ENCODE measurements at regions not wholly inside any gene's neighbourhood (a gene's known extent, or its start where the extent isn't known, plus 50 kb on each side); places are given as distances from the start of the nearest gene placed in this dataset.
"Not testable (repeated sequence)": the region's sequence is repeated elsewhere in the genome, so short reads cannot be mapped to it uniquely, and the experiment has no call there.

DNA sequence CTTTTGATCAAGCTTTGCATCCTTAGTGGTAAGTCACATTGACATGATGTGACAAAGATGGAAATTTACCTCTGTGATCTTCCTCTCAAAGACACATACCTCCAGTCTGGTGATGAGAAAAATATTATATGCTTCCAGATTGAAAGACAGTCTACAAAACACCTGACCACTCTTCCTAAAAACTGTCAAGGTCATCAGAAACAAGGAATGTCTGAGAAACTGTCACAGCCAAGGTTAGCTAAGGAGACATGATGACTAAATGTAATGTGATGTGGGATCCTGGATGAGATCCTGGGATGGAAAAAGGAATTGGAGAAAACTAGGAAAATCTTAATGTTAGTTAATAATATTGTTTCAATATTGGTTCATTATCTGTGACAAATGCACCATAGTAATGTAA, 226.6 kb upstream of the ST6GAL2 start:
- DNase-seq: no peak

DNA sequence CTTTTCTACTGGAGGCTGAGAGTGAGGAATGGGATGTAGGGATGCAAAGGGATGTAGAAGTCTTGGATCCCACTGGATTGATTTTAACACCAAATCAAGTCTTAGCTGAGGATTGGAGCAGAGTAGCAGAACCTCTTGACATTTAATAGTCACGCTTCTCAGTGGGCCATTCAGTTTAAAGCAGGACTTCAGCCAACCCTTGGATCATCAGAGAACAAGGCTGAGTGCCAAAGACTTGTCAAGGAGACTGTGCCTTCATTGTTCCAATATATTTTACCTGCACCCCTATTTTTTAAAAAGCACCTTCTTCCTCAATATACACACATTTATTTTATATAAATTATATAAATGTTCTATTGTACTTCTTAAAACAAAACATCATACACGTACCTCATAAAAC, 242.4 kb upstream of the ST6GAL2 start:
- DNase-seq: no peak

DNA sequence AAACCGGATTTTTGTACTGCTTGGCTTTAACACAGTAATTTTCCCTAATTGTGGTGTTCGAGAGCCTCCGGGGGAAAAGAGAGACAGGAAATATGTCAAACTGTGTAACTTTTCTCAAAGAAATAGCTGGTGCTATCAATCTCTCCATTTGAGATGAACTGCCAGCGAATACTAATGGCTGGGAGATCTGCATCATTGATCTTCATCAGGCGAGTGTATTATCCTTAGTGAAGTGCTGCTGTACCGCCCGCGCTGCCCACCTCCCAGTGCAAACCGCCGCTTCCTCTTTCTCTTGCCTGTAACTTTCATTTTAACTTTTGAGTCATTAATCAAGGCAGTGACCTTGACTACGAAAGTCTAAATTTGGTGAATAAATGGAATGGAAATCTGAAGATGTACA, 246.1 kb upstream of the ST6GAL2 start:
- no peak for DNase-seq

DNA sequence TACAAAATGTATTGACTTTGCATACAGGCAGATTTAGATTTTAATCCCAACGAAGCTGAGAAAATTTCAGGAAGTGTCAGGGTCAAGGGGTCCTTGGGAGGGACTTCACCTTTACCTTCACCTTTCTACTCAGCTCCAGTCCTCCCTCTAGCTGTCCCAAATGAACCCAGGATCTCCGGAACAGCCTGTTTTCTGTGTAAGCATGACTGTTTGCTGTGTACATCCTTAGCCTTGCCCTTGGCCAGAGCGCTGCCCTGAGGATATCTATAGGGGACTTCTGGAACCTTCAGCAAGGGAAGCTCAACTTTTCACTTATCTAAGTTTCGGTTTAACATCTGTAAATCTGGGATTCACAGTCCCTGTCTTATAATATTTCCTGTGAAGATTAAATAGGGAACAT, 246.8 kb upstream of the ST6GAL2 start:
- DNase-seq: no peak

DNA sequence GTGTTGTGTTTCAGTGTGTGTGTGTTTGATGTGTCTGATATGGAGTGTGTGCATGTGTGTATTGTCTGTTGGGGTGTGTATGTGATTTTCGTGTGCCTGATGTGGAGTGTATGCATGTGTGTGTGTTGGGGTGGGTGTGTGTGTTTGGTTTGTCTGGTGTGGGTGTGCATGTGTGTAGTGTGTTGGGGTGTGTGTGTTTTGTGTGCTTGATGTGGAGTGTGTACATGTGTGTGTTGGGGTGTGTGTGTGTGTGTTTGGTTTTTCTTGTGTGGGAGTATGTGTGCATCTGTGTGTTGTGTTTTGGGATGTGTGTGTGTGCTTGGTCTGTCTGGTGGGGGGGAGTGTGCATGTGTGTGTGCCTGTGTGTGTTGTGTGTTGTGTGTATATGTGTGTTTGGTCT, 247.4 kb upstream of the ST6GAL2 start:
- no peak for DNase-seq

DNA sequence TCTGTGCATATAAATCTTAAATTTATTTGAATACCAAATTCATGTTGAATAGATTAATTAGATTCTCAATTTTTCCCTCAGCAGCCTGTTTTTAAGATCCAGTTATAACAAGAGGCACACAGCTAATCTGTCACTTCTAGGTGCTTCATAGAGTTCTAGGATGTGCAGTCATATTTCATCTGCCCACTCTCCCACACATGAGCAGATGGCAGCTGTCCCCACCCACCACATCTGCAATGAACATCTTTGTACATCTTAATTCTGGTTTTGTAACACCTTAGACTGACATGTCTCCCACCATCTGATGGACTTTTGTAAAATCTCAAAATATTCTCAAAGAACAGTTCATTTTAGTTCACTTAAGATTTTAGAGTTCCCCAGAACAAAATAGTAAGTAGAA, 250.8 kb upstream of the ST6GAL2 start:
- no peak for DNase-seq

DNA sequence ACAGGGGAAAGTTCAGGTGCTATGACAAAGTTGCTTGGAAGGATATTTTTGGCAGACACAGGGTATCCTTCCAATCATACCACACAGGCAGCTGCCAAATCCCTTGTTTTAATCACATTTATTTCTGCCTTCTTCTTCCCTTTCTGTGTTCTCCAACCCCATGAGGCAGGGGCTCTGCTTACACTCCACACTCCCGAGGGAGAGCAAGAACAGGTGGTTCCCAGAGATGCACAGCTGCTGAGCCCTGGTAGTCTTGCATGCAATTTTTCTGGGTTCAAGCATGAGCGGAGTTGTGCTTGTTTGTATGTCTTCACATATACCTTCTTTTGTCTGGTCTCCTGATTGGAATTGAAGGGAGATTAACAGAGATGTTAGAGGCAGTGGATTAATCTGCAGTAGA, 251.7 kb upstream of the ST6GAL2 start:
- DNase-seq: no peak

DNA sequence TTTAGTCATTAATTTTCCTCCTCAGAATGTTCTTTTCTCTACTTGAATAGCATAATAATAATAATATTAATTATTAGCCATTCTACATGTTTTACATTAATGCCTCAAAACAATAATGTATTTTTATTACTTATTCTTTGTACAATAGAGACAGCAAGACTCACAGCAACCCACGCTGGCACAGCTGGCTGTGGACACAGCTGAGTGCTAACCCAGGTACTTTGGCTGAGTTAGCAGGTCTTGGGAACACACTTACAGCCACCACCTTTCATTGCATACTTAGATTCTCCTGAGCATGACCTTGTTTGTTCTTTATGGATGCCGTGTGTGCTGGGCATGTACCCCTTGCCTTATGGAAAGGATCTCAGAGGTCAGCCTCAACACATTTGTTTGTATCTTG, 260.2 kb upstream of the ST6GAL2 start:
- no peak for DNase-seq

DNA sequence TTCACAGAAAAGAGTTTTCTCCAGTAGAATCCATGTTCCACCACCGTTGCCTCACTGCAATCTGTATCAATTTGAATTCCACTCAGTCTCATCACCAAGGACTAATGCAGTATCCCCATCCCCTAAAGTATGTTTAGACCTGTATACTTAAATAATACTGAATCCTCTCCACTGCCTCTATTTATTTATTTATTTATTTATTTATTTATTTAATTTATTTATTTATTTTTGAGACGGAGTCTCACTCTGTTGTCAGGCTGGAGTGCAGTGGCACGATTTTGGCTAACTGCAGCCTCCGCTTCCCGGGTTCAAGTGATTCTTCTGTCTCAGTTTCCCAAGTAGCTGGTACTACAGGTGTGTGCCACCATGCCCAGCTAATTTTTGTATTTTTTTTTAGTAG, 260.7 kb upstream of the ST6GAL2 start:
- DNase-seq: not testable (repeated sequence)

DNA sequence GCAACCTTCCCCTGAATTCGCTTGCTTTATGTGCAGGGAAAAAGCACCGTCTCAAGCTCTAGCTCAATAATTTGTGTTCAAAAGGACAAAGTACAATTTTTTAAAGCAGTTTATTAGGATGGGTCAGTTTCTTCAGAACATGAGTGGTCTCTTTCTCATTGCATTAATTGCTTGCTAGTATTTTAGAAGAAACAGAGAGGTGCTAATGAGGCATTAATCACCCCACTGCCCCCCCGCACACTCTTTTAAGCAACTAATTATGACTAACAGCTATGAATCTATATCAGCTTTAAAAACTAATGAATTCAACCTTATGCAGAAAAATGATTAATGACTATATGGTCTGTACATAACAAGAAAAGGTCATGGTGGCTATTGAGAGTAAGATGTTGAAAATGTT, 262.1 kb upstream of the ST6GAL2 start:
- no peak for DNase-seq

DNA sequence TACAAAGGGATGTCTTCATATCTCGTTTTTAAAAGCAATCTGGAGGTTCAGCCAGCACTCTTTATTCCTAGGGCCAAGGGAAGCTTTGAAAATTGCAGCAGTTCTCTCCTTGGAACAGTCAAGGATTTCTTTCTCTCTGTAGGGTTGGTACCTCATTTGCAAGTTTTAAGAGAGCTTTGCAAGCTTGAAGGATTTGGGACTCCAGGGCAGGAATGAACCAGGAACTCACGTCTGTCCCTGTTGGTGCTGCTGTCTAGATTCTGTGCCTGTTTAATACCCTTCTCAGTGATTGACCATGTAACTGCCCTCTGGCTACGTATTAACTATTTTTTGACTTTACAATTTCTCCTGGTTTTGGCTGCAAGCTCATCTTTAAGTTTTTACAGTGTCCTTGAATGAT, 262.5 kb upstream of the ST6GAL2 start:
- DNase-seq: no peak

DNA sequence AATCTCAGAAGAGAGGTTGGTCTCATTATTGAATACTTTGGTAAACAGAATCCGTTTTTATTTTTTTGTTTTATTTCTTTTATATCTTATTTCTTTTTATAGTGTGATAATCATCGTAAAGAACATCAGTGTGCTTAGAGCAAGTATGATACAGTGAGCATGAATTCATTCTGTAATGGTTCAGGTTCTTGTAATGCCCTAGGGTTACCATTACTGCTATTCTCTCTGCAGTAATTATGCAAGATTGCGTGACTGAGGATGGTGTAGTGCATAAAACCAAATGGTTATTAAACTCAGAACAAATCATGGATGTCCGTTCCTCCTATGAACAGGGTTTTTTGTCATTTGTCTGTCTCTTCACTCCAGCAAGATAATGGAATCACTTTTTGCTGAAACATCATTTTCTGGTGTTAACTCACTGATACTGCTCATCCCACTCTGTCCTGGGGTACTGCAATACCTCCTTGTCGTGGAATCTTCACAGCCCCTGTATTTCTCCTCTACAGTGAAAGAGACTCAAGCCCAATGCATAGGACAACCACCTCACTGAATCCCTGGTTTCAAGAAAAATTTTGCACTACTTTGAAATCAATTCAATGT, 274.8 kb upstream of the ST6GAL2 start:
- DNase-seq: no peak

DNA sequence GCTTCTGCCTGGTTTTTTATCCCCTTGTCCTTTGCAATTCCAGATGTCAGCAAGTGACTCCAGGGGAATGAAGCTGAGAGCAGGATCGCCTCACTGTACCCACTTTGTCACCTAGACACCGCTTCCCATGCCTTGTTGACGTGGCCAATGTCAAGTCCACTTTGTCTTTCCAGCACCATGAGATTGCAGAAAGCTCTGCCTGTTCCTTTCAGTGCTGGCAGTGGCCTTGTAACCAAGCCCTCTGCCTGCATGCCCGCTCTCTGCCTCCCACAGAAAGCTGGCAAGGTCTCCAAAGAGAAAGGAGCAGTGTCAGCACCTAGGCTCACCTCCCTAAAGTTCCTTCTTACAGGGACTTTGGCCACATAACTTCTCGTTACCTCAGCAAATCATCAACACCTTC, 282.2 kb upstream of the ST6GAL2 start:
- no peak for DNase-seq

DNA sequence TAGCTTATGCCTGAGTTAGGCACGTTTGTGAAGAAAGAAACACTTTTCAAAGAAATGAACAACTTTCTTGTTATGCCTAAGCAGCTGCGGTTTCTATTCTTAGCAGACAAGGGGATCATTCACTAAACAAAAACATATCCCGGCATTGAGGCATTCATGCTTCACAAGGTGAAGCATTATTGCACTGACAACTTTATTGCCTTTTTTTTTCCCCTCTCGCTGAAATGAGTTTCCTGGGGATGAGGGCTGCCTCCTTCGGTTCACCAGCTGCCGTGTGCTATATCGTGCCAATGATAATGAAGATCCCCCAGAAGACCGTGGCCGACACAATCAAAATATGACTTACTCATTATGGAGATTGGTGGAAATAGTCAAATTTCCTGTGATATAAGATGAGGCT, 288.2 kb upstream of the ST6GAL2 start:
- no peak for DNase-seq

DNA sequence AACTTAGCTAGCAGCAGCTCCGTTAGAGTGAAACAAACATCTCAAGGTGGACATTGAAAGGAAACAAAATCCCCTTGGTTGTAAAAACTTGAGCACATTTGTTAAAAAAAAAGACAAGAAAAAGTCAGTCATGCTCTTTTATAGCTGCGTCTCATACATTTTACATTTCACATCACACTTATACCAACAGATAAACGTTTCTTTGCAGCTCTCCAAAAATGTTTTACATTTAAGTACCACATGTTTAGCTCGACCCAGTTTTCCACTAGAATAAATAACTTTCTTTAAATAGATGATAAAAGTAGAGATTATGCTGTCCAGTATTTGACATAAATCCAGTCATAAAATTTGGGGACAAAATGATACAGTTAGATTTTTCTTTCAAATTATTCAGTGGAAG, 297.0 kb upstream of the ST6GAL2 start:
- no peak for DNase-seq

DNA sequence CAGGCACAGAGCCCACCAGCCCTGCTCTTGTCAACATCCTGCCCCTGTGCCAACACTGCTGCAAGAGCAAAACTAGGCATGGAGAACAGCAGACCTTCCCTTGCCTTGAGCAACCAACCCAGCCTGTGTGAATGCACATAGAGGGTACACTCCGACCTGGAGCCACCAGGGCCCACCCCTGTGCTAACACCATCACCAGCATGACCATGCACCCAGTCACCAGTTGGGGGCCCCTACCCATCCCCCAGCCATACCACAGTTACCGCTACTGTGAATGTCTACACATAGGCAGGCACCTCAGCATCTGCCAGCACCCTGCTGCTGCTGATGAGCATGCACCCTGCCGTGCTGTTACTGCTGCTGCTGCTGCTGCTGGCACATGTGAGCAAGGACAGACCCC, 301.9 kb upstream of the ST6GAL2 start:
- DNase-seq: no peak

DNA sequence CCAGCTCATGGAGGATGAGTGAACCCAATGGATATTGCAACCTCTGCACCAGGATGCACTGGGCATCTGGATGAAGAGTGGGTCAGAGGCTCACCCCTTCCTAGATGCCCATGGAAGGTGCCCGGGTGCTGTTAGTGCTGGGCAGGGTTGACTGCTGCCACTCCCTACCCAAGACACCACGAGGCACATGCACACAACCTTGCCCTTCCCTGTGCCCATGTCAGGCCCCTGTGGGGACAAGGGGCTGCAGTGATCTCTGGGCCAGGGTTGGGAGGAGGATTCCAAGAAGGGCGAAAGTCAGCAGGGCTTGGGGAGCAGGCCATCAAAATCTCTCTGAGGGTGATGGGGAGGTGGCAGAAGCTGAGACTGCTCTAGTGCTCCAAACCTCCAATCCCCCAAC, 309.7 kb upstream of the ST6GAL2 start:
- DNase-seq: no peak

DNA sequence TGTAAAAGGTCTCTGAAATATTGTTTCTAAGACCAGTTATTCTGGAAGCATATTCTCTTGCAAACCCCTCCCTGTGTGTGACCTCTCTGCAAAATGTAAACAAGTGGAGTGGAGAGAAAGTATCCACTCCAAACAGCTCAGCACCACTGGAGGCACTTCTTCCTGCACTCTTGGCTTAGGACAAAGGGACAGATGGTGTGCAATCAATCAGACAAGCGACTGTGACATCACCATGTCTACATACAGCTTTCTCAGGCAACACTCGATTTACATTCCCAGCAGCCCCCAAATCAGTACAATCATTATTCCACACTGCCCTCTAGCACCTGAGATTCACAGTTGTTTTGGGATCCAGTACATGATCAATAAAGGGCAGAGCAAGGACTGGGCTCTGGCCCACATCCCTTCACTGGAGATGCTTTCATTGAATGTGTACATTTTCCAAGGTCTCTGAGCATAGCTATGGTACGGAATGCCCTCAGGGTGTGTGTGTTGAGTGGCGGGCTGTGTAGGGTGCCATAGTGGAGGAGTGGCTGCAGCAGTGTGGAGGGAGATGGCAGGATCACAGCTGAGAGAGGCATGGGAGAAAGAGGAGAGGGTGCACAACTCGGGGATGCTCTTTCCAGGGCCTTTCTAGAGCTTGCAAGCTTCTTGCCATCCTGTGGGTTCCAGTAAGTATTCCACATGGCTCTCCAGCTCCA, 311.8 kb upstream of the ST6GAL2 start:
- DNase-seq: no peak

DNA sequence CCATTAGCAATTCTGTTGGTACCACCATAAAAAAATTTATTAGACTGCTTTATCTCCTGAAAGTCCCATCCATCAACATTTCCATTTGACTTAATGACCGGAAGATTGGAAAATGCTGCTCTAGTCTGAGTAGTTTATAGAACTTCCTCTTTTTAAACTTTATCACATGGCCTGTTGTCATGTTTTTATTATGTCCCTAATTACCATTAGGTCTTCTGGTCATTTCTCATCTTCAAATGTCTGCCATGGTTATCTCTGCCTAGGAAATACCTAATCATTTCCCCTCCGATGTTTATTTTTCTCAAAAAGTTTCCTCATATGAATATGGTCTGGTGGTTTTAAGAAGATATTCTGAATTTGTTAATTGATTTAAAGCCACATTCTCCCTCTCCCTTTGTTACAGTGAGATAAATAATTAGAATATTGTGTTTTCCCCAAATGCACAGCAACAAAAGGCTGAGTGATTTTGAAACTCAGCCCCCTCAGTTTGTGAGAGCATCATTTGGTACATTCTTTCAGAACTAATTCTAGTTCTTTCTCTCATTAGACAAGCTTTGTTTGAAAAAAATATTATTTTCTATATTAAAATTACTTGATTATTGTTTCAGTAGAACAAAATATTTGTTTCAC, 317.1 kb upstream of the ST6GAL2 start:
- no peak for DNase-seq

DNA sequence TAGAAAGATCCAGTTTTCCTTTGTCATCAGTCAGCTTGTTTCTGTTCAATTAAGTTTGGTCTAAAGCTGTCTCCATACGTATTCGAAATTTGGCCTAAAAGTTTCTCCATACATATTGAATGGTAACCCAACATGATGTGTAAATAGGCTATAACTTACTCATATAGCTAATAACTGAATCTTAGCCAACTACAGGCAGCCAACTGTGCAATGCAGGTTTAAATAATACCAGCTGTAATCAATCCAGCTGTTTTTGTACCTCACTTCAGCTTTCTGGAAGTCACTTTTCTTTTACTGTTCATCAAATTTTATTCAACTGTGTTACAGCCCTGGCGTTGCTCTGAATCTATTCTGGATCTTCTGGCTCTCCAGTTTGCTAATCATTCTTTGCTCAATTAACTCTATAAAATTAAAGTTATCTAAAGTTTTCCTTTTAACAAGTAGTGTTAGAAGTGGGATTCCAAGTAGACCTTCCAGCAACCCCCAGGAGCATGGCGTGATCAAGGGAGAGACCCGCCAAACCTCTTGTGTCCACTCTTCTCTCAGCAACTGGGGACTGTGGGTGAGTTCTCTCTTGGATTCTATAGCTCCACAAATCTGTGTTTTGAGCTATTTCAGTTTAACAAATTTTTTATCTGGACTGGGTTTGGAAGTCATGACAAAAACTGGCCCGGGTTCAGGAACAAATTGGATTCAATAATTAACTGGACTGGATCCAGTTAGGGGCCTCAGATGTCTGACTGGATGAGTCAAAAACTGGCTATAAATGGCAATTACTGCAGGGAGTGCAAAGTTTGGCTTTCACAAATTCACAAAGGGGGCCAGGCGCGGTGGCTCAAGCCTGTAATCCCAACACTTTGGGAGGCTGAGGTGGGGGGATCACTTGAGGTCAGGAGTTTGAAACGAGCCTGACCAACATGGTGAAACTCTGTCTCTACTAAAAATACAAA, 329.7 kb upstream of the ST6GAL2 start:
- no peak for DNase-seq

DNA sequence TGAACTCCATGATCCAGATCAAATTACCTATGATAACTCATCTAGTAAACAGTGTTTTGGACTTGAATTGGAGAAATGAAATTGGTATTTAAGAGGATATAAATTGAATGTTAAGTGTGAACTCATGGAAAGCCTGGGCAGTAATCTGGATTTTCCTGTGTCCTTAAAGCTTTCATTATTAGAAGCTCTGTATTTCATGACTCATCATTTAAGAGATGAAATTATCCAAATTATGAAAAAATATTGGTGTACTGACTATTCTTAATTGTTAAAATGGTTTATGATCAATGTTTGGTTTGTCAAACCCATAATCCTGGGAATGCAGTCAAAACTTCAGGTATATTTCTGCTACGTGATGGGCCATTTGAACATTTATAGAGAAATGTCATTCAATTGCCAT, 332.2 kb upstream of the ST6GAL2 start:
- DNase-seq: no peak

DNA sequence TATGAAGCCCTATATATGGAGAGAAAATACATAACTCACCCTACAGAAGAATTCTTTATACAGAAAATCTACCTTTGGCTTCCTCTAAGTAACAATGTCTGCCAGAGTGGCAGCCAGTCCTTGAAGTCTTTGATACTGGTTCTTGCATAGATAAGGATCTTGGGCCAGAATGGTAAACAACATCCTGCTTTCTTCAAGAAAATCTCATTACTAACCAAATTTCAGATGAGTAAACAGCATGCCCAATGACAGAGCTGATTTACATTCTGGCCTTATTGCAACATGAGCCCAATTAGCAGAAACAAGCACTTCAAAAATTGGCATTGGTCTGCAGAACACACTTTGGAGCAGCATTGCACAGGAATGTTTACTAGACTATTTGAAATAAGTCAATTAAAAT, 336.5 kb upstream of the ST6GAL2 start:
- DNase-seq: no peak

DNA sequence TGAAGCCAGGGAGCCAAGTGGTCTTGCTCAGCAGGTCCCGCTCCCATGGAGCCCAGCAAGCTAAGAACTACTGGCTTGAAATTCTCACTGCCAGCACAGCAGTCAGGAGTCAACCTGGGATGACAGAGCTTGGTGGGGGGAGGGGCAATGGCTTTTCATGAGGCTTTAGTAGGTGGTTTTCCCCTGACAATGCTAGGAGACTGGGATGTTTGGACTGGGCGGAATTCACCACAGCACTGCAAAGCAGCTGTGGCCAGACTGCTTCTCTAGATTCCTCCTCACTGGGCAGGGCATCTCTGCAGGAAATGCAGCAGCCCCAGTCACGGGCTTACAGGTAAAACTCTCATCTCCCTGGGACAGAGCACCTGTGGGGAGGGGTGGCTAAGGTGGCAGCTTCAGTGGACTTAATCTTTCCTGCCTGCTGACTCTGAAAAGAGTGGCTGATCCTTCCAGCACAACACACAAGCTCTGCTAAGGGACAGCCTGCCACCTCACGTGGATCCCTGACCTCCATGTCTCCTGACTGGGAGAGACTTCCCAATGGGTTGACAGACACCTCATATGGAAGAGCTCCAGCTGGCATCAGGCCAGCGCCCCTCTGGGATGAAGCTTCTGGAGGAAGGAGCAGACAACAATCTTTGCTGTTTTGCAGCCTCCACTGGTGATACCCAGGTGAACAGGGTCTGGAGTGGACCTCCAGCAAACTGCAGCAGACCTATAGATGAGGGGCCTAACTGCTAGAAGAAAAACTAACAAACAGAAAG, 349.7 kb upstream of the ST6GAL2 start:
- DNase-seq: no peak
